ENCODE measurements at regions not wholly inside any gene's neighbourhood (a gene's known extent, or its start where the extent isn't known, plus 50 kb on each side); places are given as distances from the start of the nearest gene placed in this dataset.

DNA sequence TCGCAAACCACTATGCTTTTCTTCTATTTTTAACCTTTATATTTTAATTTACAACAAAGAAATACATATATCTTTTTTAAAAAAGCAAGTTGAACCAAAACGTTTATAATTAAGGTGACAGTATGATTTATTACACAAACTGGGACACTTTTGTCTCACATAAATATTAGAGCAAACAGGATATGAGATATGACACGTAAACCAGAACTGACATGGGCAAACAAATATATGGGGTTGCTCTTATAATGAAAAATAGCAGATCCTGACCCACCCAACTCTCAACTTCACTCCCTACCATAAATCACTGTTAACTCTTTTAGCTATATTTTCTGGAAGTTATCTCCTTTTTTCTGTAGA, 177.0 kb upstream of the EDNRA start:
- Mint-ChIP-seq H3K36me3 (ENCODE audit: low read depth) (no peaks in the 10 kb centered on the region), H3K4me3 (no peak overlapping the region), H3K27me3 (no peaks in the 10 kb centered on the region), H3K4me1 (ENCODE audit: low read depth) (no peaks in the 10 kb centered on the region), H3K27ac (no peak overlapping the region), H3K9me3 (no peaks in the 10 kb centered on the region)

DNA sequence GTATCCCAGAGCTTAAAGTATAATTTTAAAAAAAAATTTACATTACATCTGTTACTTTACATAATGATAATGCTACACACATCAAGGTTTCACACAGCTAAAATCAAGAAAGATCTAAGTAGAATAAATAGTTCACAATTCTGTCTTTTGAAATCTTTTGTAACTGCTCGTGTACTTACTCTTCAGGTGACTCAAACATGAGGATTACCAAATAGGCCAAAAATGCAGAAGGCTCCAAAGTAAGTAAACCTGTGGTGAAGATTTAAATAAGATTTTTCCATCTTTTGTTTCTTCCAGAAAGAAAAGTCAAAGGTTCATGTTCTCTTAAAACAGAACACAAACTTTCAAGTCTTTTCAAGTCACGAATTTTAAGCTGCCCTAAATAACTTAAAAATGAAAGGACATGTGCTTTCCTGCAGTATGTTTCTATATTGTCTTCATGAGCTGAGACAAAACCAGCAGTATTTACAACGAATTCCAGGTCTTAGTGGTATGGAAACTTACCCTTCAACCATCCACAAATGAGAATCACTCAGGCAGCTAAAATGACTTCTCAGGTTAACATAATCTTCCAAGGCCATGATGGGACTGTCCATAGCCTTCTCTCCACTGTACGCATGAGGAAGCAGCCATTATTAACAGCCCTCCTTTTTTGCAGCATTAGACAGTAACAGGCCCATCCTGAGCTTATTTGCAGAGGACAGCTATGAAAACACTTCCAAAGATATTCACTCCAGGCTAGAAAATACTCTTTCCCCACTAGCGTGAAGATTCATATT, 172.8 kb upstream of the EDNRA start:
- no peaks in the 10 kb centered on the region for H3K27me3 Mint-ChIP-seq
- no peaks in the 10 kb centered on the region for H3K4me1 Mint-ChIP-seq (ENCODE audit: low read depth)
- H3K36me3 Mint-ChIP-seq (ENCODE audit: low read depth): no peaks in the 10 kb centered on the region
- no peaks in the 10 kb centered on the region for H3K9me3 Mint-ChIP-seq
- H3K4me3 Mint-ChIP-seq: no peak overlapping the region
- no peak overlapping the region for H3K27ac Mint-ChIP-seq

GRCh38 chr4:147309434-147309833, 171.5 kb upstream of the EDNRA start:
- no peaks in the 10 kb centered on the region for H3K27me3 Mint-ChIP-seq
- no peak overlapping the region for H3K4me3 Mint-ChIP-seq
- H3K27ac Mint-ChIP-seq: no peak overlapping the region
- no peaks in the 10 kb centered on the region for H3K9me3 Mint-ChIP-seq
- no peaks in the 10 kb centered on the region for H3K36me3 Mint-ChIP-seq (ENCODE audit: low read depth)
- no peaks in the 10 kb centered on the region for H3K4me1 Mint-ChIP-seq (ENCODE audit: low read depth)

DNA sequence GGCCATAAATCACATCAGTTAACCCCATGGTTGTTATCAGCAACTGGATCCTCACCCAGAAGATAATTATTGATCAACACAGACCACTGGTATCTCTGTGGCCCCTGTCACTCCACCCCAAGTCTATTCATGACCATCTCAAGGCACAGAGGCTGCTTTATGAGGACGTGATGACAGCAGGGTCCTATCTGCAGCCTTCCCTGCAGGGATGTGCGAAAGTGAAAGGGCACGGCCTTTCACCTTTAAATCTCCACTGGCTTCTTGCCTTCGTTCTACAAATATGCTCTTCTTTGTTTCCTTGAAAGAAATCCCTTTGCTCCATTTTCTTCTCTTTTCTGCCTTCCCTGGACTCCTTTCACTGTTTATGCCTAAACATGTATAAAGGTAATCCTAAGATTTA, 170.6 kb upstream of the EDNRA start:
- no peaks in the 10 kb centered on the region for H3K36me3 Mint-ChIP-seq (ENCODE audit: low read depth)
- H3K4me3 Mint-ChIP-seq: no peak overlapping the region
- H3K4me1 Mint-ChIP-seq (ENCODE audit: low read depth): no peaks in the 10 kb centered on the region
- no peak overlapping the region for H3K27ac Mint-ChIP-seq
- H3K9me3 Mint-ChIP-seq: no peaks in the 10 kb centered on the region
- no peaks in the 10 kb centered on the region for H3K27me3 Mint-ChIP-seq

DNA sequence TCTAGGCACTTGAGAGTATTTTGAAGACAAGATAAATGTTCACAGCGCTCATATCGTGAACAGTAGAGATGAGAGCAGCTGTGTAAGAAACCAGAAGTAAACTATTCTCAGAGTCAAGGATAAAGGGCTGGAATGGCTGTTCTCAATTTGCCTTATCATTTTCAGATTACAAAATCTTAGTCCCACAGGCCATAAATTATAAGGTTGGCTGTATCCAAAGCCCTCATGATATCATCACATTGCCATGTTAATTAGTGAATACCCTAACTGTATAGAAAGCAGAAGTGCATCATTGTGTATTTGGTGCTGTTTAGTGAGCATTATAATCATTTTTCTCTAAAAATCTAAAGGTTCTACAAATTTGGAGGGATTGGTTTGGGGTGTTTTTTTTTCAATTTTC, 168.9 kb upstream of the EDNRA start:
- no peaks in the 10 kb centered on the region for H3K27me3 Mint-ChIP-seq
- no peaks in the 10 kb centered on the region for H3K36me3 Mint-ChIP-seq (ENCODE audit: low read depth)
- H3K9me3 Mint-ChIP-seq: no peaks in the 10 kb centered on the region
- no peak overlapping the region for H3K27ac Mint-ChIP-seq
- H3K4me3 Mint-ChIP-seq: no peak overlapping the region
- no peaks in the 10 kb centered on the region for H3K4me1 Mint-ChIP-seq (ENCODE audit: low read depth)

GRCh38 chr4:147312376-147313046, 168.4 kb upstream of the EDNRA start:
- Mint-ChIP-seq H3K9me3 (no peaks in the 10 kb centered on the region), H3K36me3 (ENCODE audit: low read depth) (no peaks in the 10 kb centered on the region), H3K4me1 (ENCODE audit: low read depth) (no peaks in the 10 kb centered on the region), H3K4me3 (no peak overlapping the region), H3K27me3 (no peaks in the 10 kb centered on the region), H3K27ac (no peak overlapping the region)

GRCh38 chr4:147313108-147313507, 167.8 kb upstream of the EDNRA start:
- H3K4me1 Mint-ChIP-seq (ENCODE audit: low read depth): no peaks in the 10 kb centered on the region
- H3K4me3 Mint-ChIP-seq: no peak overlapping the region
- H3K27ac Mint-ChIP-seq: no peak overlapping the region
- no peaks in the 10 kb centered on the region for H3K36me3 Mint-ChIP-seq (ENCODE audit: low read depth)
- no peaks in the 10 kb centered on the region for H3K27me3 Mint-ChIP-seq
- no peaks in the 10 kb centered on the region for H3K9me3 Mint-ChIP-seq

DNA sequence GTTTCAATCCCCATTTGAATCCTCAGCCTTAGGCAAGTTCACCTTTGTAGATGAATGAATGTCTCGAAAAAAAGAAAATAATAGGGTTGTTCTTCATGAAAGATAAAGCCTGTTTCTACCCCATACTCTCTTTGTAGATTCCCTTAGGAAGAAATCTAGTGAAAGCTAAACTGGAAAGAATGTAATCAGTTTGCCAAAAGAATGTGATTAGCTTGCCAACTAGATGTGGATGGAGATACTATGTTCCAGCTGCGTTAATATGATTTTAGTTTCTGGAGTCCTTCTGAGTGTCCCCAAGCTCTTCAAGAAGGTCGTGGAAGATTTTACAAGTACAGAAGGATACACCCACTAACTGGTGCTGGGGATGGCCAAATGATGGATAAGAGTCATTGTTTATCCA, 162.3 kb upstream of the EDNRA start:
- Mint-ChIP-seq H3K27ac (no peak overlapping the region), H3K4me3 (no peak overlapping the region), H3K27me3 (no peaks in the 10 kb centered on the region), H3K9me3 (no peaks in the 10 kb centered on the region), H3K36me3 (ENCODE audit: low read depth) (no peaks in the 10 kb centered on the region), H3K4me1 (ENCODE audit: low read depth) (no peaks in the 10 kb centered on the region)

DNA sequence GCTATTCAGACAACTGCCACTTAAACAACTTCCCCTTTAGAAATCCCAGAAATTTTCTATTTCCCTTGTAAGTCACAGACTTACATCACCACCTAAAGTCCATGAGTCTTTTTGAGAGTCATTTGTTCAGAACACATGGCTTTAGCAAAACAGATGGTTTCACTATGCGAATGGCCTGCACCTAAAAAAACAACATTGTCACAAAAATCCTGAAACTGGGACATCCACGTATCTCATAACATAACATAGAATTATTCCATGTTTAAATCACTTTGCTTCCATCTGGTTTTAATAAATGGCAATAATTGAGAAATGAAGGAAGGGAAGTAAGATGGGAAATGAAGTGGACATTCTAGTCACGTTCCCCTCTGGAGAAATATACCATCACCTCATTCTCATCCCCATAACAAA, 155.3 kb upstream of the EDNRA start:
- no peaks in the 10 kb centered on the region for H3K4me1 Mint-ChIP-seq (ENCODE audit: low read depth)
- H3K36me3 Mint-ChIP-seq (ENCODE audit: low read depth): no peaks in the 10 kb centered on the region
- H3K4me3 Mint-ChIP-seq: no peak overlapping the region
- peaks cover 3% of the 10 kb centered on the region for H3K27me3 Mint-ChIP-seq
- H3K27ac Mint-ChIP-seq: no peak overlapping the region
- H3K9me3 Mint-ChIP-seq: no peaks in the 10 kb centered on the region

DNA sequence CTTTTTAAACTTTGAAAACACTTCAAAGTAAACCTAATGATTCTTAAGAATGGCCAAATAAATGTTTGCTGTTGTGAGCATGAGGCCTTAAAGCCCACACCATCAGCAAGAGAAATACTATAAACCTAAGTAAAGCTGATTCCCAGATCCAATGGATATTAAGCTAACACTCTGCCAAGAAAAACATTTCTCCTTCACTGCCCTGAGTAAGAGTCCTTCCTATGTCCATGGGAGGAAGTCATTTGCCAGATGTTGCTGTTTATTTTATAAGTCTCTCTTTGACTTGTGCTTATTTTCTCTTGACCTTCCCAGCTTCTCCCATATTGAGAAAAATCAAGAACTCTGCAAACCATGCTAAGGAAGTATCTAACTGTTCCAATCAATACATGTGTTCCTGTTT, 154.3 kb upstream of the EDNRA start:
- H3K4me3 Mint-ChIP-seq: no peak overlapping the region
- H3K27ac Mint-ChIP-seq: no peak overlapping the region
- H3K36me3 Mint-ChIP-seq (ENCODE audit: low read depth): no peaks in the 10 kb centered on the region
- H3K9me3 Mint-ChIP-seq: no peaks in the 10 kb centered on the region
- peaks cover 3% of the 10 kb centered on the region for H3K27me3 Mint-ChIP-seq
- no peaks in the 10 kb centered on the region for H3K4me1 Mint-ChIP-seq (ENCODE audit: low read depth)

DNA sequence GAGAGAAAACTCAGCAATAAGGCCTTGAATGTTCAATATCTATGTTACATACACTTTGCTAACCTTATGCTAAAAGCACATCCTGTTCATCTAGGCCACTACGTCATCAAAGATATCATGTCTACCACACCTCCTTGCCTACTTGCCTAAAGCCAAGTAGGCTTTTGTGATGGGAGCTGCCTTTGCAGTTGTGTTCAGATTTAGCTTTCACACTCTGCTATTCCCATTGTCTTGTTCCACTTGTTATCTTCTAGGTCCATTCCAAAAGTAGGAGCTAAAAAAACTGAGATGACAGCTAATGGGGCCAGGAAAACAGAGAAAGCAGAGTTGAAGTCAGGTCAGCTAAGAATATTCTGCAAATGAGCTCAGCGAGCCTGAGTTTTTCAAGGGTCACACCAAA, 153.6 kb upstream of the EDNRA start:
- Mint-ChIP-seq H3K27me3 (peaks cover 3% of the 10 kb centered on the region), H3K27ac (no peak overlapping the region), H3K4me3 (no peak overlapping the region), H3K9me3 (no peaks in the 10 kb centered on the region), H3K4me1 (ENCODE audit: low read depth) (no peaks in the 10 kb centered on the region), H3K36me3 (ENCODE audit: low read depth) (no peaks in the 10 kb centered on the region)

- Mint-ChIP-seq H3K4me3 (no peak overlapping the region), H3K27ac (no peak overlapping the region), H3K36me3 (ENCODE audit: low read depth) (no peaks in the 10 kb centered on the region), H3K9me3 (no peaks in the 10 kb centered on the region), H3K27me3 (peaks cover 3% of the 10 kb centered on the region), H3K4me1 (ENCODE audit: low read depth) (no peaks in the 10 kb centered on the region)
Measured at GRCh38 chr4:147328189-147328588, 152.7 kb upstream of the EDNRA start.

- Mint-ChIP-seq H3K27ac (no peak overlapping the region), H3K4me3 (no peak overlapping the region), H3K9me3 (no peaks in the 10 kb centered on the region), H3K36me3 (ENCODE audit: low read depth) (no peaks in the 10 kb centered on the region), H3K27me3 (peaks cover 2% of the 10 kb centered on the region), H3K4me1 (ENCODE audit: low read depth) (no peaks in the 10 kb centered on the region)
Measured at GRCh38 chr4:147328756-147329446, 152.0 kb upstream of the EDNRA start.

DNA sequence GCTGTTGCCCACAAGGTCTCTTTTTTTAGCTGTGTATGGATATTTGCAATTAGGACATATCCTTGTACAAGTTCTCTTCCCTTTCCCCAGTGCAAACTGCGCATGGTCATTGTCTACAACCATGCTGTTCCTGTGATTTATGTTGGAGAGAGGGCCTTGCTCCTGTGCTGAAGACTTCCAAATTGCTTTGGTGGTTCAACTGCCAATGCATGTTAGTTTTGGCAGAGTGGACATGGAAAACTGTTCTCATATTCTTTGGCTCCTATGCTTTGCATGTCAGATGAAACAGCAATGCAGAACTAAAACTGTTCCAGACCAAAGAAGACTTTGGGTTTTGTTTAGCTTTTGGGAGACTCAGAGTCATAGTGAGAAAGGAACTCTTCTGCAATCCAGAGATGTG, 148.8 kb upstream of the EDNRA start:
- H3K4me3 Mint-ChIP-seq: no peak overlapping the region
- H3K36me3 Mint-ChIP-seq (ENCODE audit: low read depth): no peaks in the 10 kb centered on the region
- no peaks in the 10 kb centered on the region for H3K4me1 Mint-ChIP-seq (ENCODE audit: low read depth)
- H3K27ac Mint-ChIP-seq: no peak overlapping the region
- no peaks in the 10 kb centered on the region for H3K9me3 Mint-ChIP-seq
- no peaks in the 10 kb centered on the region for H3K27me3 Mint-ChIP-seq

DNA sequence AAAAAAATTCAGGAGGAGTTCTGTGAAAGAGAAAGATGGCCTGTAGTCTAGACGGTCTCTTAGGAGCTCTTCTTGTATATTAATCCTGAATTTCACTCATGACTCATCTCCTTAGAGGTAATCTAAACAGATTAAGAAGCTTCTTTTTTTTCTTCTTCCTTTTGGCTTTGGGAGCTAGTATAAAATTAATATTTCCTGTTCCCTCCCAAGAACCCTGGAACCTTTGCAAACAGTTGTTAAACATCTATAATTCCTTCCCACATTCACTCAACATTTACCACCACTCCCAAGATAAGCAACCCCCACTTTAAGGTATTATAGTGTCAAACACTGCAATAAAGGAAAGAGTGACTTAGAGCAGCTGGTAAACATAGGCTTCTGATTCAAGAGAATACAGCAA, 146.4 kb upstream of the EDNRA start:
- no peaks in the 10 kb centered on the region for H3K4me1 Mint-ChIP-seq (ENCODE audit: low read depth)
- H3K27me3 Mint-ChIP-seq: no peaks in the 10 kb centered on the region
- H3K36me3 Mint-ChIP-seq (ENCODE audit: low read depth): no peaks in the 10 kb centered on the region
- H3K9me3 Mint-ChIP-seq: no peaks in the 10 kb centered on the region
- no peak overlapping the region for H3K27ac Mint-ChIP-seq
- no peak overlapping the region for H3K4me3 Mint-ChIP-seq

Data from stimulated activated naive CD8-positive, alpha-beta T cell treated with anti-CD3 and anti-CD28 coated beads, Interleukin-15, Interleukin-2, amounts not matched to agents 100 ng/mL and 50 ng/mL, for 24 hours (primary cell).